ENCODE measurements at regions not wholly inside any gene's neighbourhood (a gene's known extent, or its start where the extent isn't known, plus 50 kb on each side); places are given as distances from the start of the nearest gene placed in this dataset.

GRCh38 chr13:103328899-103329298 lies 262.7 kb upstream of the SLC10A2 start:
- TF ChIP-seq MYC (IDR thresholded peaks at IDR 0.05; ENCODE audit: low read depth, low read length), result no peak
- TF ChIP-seq MAX (IDR thresholded peaks at IDR 0.05; ENCODE audit: low read depth, low read length), result no peak
- TF ChIP-seq, protein P1, sequence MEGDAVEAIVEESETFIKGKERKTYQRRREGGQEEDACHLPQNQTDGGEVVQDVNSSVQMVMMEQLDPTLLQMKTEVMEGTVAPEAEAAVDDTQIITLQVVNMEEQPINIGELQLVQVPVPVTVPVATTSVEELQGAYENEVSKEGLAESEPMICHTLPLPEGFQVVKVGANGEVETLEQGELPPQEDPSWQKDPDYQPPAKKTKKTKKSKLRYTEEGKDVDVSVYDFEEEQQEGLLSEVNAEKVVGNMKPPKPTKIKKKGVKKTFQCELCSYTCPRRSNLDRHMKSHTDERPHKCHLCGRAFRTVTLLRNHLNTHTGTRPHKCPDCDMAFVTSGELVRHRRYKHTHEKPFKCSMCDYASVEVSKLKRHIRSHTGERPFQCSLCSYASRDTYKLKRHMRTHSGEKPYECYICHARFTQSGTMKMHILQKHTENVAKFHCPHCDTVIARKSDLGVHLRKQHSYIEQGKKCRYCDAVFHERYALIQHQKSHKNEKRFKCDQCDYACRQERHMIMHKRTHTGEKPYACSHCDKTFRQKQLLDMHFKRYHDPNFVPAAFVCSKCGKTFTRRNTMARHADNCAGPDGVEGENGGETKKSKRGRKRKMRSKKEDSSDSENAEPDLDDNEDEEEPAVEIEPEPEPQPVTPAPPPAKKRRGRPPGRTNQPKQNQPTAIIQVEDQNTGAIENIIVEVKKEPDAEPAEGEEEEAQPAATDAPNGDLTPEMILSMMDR (IDR thresholded peaks at IDR 0.05; ENCODE audit: low read depth, low read length), result no peak
- no peak for TF ChIP-seq POLR2A (IDR thresholded peaks at IDR 0.05; ENCODE audit: extremely low read depth, insufficient read length)
- no peak for DNase-seq (ENCODE audit: low read depth)
- no peak overlapping the region for H3K4me3 ChIP-seq (ENCODE audit: low read depth, low read length)

DNA sequence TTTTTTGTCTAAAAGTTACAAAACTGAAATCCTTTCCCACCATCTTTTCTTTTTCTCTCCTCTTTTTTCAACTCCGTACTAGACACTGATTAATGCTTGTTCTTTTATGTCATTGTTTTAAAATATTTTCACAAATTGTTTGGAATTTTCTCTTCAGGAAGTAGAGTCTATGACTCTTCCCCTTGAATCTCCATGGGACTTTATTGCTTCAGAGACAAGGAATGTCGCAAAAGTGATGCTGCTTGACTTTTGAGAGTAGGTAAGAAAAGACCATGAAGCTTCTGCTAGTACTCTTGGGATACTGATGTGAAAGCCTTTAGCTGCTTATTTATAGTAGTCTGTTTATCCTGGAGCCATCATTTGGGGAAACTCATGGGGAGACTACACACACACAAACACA lies 260.1 kb upstream of the SLC10A2 start:
- no peak for TF ChIP-seq POLR2A (IDR thresholded peaks at IDR 0.05; ENCODE audit: extremely low read depth, insufficient read length)
- no peak for TF ChIP-seq MAX (IDR thresholded peaks at IDR 0.05; ENCODE audit: low read depth, low read length)
- TF ChIP-seq, protein P1 (IDR thresholded peaks at IDR 0.05; ENCODE audit: low read depth, low read length), result no peak
- no peak for TF ChIP-seq MYC (IDR thresholded peaks at IDR 0.05; ENCODE audit: low read depth, low read length)
- H3K4me3 ChIP-seq (ENCODE audit: low read depth, low read length), result no peak overlapping the region
- no peak for DNase-seq (ENCODE audit: low read depth)

- no peak overlapping the region for H3K4me3 ChIP-seq (ENCODE audit: low read depth, low read length)
- DNase-seq (ENCODE audit: low read depth), result no peak
- TF ChIP-seq POLR2A (IDR thresholded peaks at IDR 0.05; ENCODE audit: extremely low read depth, insufficient read length) (no peak), MAX (IDR thresholded peaks at IDR 0.05; ENCODE audit: low read depth, low read length) (no peak), MYC (IDR thresholded peaks at IDR 0.05; ENCODE audit: low read depth, low read length) (no peak)
- TF ChIP-seq, protein P1 (IDR thresholded peaks at IDR 0.05; ENCODE audit: low read depth, low read length), result no peak
Measured at GRCh38 chr13:103325672-103326071, 259.5 kb upstream of the SLC10A2 start.

- no peak overlapping the region for H3K4me3 ChIP-seq (ENCODE audit: low read depth, low read length)
- no peak for DNase-seq (ENCODE audit: low read depth)
- TF ChIP-seq MAX (IDR thresholded peaks at IDR 0.05; ENCODE audit: low read depth, low read length), result no peak
- TF ChIP-seq MYC (IDR thresholded peaks at IDR 0.05; ENCODE audit: low read depth, low read length), result no peak
- no peak for TF ChIP-seq POLR2A (IDR thresholded peaks at IDR 0.05; ENCODE audit: extremely low read depth, insufficient read length)
- TF ChIP-seq, protein P1 (IDR thresholded peaks at IDR 0.05; ENCODE audit: low read depth, low read length), result no peak
Measured at GRCh38 chr13:103324641-103325040, 258.4 kb upstream of the SLC10A2 start.

DNA sequence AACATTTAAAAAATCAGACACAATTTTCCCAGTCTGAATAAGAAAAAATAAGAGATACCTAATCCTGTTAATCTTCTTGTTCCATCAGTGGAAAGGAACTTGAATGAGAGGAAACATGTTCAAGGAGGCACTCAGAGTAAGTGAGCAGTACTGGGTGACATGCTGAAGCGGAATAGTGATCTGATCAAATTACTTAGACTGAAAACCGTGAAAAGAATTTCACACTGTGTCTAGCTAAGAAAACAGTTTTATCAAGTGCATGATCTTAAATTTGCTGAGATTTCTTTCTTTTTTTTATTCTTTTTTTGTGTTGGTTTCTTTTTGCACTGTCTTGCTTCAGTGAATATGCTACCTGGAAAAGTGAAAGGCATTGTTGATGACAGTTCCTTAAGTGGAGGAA lies 249.5 kb upstream of the SLC10A2 start:
- no peak overlapping the region for H3K4me3 ChIP-seq (ENCODE audit: low read depth, low read length)
- TF ChIP-seq POLR2A (IDR thresholded peaks at IDR 0.05; ENCODE audit: extremely low read depth, insufficient read length), result no peak
- no peak for TF ChIP-seq MAX (IDR thresholded peaks at IDR 0.05; ENCODE audit: low read depth, low read length)
- TF ChIP-seq MYC (IDR thresholded peaks at IDR 0.05; ENCODE audit: low read depth, low read length), result no peak
- TF ChIP-seq, protein P1 (IDR thresholded peaks at IDR 0.05; ENCODE audit: low read depth, low read length), result no peak
- no peak for DNase-seq (ENCODE audit: low read depth)

DNA sequence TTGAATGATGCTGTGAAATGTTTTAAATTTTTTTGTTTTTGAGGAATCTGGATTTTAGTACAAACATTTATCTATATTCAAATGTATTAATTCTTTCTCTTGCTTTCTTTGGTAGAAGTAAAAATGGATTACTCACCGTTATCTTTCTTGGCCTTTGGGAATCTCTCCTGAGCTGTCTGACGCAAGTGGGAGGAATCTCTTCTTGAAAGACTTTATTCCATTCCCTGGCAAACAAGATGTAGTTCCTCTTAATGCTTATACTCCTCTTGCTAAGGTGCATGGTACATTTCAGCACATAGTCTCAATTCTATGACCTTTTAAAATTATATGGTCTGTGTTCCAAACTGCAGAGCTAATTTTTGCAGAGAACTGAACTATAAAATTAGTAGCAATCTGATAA lies 246.2 kb upstream of the SLC10A2 start:
- TF ChIP-seq, protein P1 (IDR thresholded peaks at IDR 0.05; ENCODE audit: low read depth, low read length), result no peak
- DNase-seq (ENCODE audit: low read depth), result no peak
- H3K4me3 ChIP-seq (ENCODE audit: low read depth, low read length), result no peak overlapping the region

Measured in NB4 (cell line).